ENCODE measurements at regions not wholly inside any gene's neighbourhood (a gene's known extent, or its start where the extent isn't known, plus 50 kb on each side); places are given as distances from the start of the nearest gene placed in this dataset.

GRCh38 chr1:239560921-239561320, 174.6 kb downstream of the CHRM3 start:
- Histone ChIP-seq H3K79me2 (ENCODE audit: insufficient read depth, low read length) (no peaks in the 10 kb centered on the region), H4K20me1 (ENCODE audit: insufficient read depth, low read length) (no peaks in the 10 kb centered on the region), H3K4me1 (ENCODE audit: insufficient read depth, low read length) (no peaks in the 10 kb centered on the region), H3K9me3 (ENCODE audit: low read depth, low read length) (no peaks in the 10 kb centered on the region), H3K27ac (ENCODE audit: low read depth, low read length) (no peak overlapping the region), H3K36me3 (ENCODE audit: insufficient read depth, low read length) (no peaks in the 10 kb centered on the region), H2AFZ (ENCODE audit: low read length) (no peak overlapping the region), H3K4me3 (ENCODE audit: insufficient read depth, low read length) (no peak overlapping the region), H3K4me2 (ENCODE audit: insufficient read depth, low read length) (no peak overlapping the region), H3K27me3 (ENCODE audit: insufficient read depth, low read length) (no peaks in the 10 kb centered on the region)
- TF ChIP-seq, protein P1, sequence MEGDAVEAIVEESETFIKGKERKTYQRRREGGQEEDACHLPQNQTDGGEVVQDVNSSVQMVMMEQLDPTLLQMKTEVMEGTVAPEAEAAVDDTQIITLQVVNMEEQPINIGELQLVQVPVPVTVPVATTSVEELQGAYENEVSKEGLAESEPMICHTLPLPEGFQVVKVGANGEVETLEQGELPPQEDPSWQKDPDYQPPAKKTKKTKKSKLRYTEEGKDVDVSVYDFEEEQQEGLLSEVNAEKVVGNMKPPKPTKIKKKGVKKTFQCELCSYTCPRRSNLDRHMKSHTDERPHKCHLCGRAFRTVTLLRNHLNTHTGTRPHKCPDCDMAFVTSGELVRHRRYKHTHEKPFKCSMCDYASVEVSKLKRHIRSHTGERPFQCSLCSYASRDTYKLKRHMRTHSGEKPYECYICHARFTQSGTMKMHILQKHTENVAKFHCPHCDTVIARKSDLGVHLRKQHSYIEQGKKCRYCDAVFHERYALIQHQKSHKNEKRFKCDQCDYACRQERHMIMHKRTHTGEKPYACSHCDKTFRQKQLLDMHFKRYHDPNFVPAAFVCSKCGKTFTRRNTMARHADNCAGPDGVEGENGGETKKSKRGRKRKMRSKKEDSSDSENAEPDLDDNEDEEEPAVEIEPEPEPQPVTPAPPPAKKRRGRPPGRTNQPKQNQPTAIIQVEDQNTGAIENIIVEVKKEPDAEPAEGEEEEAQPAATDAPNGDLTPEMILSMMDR (IDR thresholded peaks at IDR 0.05; ENCODE audit: extremely low read depth, low read depth, low read length), result no peak
- DNase-seq (ENCODE audit: insufficient read length, low spot score, missing footprints), result no peak

GRCh38 chr1:239562095-239562494, 175.7 kb downstream of the CHRM3 start:
- Histone ChIP-seq H3K27ac (ENCODE audit: low read depth, low read length) (no peak overlapping the region), H2AFZ (ENCODE audit: low read length) (no peak overlapping the region), H3K4me2 (ENCODE audit: insufficient read depth, low read length) (no peak overlapping the region), H3K4me3 (ENCODE audit: insufficient read depth, low read length) (no peak overlapping the region), H3K9me3 (ENCODE audit: low read depth, low read length) (no peaks in the 10 kb centered on the region), H3K27me3 (ENCODE audit: insufficient read depth, low read length) (no peaks in the 10 kb centered on the region), H3K4me1 (ENCODE audit: insufficient read depth, low read length) (no peaks in the 10 kb centered on the region), H3K79me2 (ENCODE audit: insufficient read depth, low read length) (no peaks in the 10 kb centered on the region), H3K36me3 (ENCODE audit: insufficient read depth, low read length) (no peaks in the 10 kb centered on the region), H4K20me1 (ENCODE audit: insufficient read depth, low read length) (no peaks in the 10 kb centered on the region)
- no peak for DNase-seq (ENCODE audit: insufficient read length, low spot score, missing footprints)
- TF ChIP-seq, protein P1 (IDR thresholded peaks at IDR 0.05; ENCODE audit: extremely low read depth, low read depth, low read length), result no peak

GRCh38 chr1:239563681-239564080, 177.3 kb downstream of the CHRM3 start:
- Histone ChIP-seq H3K79me2 (ENCODE audit: insufficient read depth, low read length) (no peaks in the 10 kb centered on the region), H3K4me3 (ENCODE audit: insufficient read depth, low read length) (no peak overlapping the region), H3K27ac (ENCODE audit: low read depth, low read length) (no peak overlapping the region), H3K4me1 (ENCODE audit: insufficient read depth, low read length) (no peaks in the 10 kb centered on the region), H3K27me3 (ENCODE audit: insufficient read depth, low read length) (no peaks in the 10 kb centered on the region), H4K20me1 (ENCODE audit: insufficient read depth, low read length) (no peaks in the 10 kb centered on the region), H3K4me2 (ENCODE audit: insufficient read depth, low read length) (no peak overlapping the region), H3K36me3 (ENCODE audit: insufficient read depth, low read length) (no peaks in the 10 kb centered on the region), H3K9me3 (ENCODE audit: low read depth, low read length) (no peaks in the 10 kb centered on the region), H2AFZ (ENCODE audit: low read length) (no peak overlapping the region)
- TF ChIP-seq, protein P1 (IDR thresholded peaks at IDR 0.05; ENCODE audit: extremely low read depth, low read depth, low read length), result no peak
- no peak for DNase-seq (ENCODE audit: insufficient read length, low spot score, missing footprints)

- H3K4me1 ChIP-seq (ENCODE audit: insufficient read depth, low read length), result no peaks in the 10 kb centered on the region
- no peaks in the 10 kb centered on the region for H4K20me1 ChIP-seq (ENCODE audit: insufficient read depth, low read length)
- no peaks in the 10 kb centered on the region for H3K9me3 ChIP-seq (ENCODE audit: low read depth, low read length)
- no peaks in the 10 kb centered on the region for H3K27me3 ChIP-seq (ENCODE audit: insufficient read depth, low read length)
- no peaks in the 10 kb centered on the region for H3K79me2 ChIP-seq (ENCODE audit: insufficient read depth, low read length)
- no peaks in the 10 kb centered on the region for H3K36me3 ChIP-seq (ENCODE audit: insufficient read depth, low read length)
- H3K4me2 ChIP-seq (ENCODE audit: insufficient read depth, low read length), result no peak overlapping the region
- H3K27ac ChIP-seq (ENCODE audit: low read depth, low read length), result no peak overlapping the region
- H2AFZ ChIP-seq (ENCODE audit: low read length), result no peak overlapping the region
- DNase-seq (ENCODE audit: insufficient read length, low spot score, missing footprints), result peak; percentile 56
- TF ChIP-seq, protein P1 (IDR thresholded peaks at IDR 0.05; ENCODE audit: extremely low read depth, low read depth, low read length), result no peak
- H3K4me3 ChIP-seq (ENCODE audit: insufficient read depth, low read length), result no peak overlapping the region
Observed at GRCh38 chr1:239566074-239566473, 179.7 kb downstream of the CHRM3 start.

Measured in osteoblast (primary cell).